Endothelial cell of umbilical vein (primary cell): ENCODE measurements at regions not wholly inside any gene's neighbourhood (a gene's known extent, or its start where the extent isn't known, plus 50 kb on each side); places are given as distances from the start of the nearest gene placed in this dataset.

Source experiments
- BruUV-seq: library from RNA; stranded (reverse); fragments of 400-500 nt; replicated peaks from 2 replicates; lab custom pipeline; 2021; lab: Mats Ljungman, UMichigan
- CTCF ChIA-PET: fragments of 300-600, 350-600 bp; sonication (Branson Sonifier 250); formaldehyde crosslinking; loops from one replicate; lab custom pipeline; 2021; ENCODE audit warnings: antibody characterized with exemption, inconsistent platforms; lab: Charles Lee
- POLR2A ChIA-PET: fragments of 300-600, 350-600 bp; sonication (Branson Sonifier 250); formaldehyde crosslinking; loops from one replicate; lab custom pipeline; 2021; ENCODE audit warnings: antibody characterized with exemption, inconsistent platforms; lab: Charles Lee
- DNase-seq: peaks from one replicate; pipeline ENCODE4 v3.0.0-alpha.2; 2011; ENCODE audit warnings: low read depth, low spot score
- FAIRE-seq: peaks from 2 replicates; lab custom pipeline; 2011; peaks lifted over from hg19 to GRCh38; lab: Jason Lieb, UNC
- H2AFZ ChIP-seq: 2 replicates; pipeline ENCODE4 v1.6.0; 2012; ENCODE audit warnings: low read depth, low read length, control low read depth, inconsistent platforms
- H3K27ac ChIP-seq: 2 replicates; pipeline ENCODE4 v1.5.1; 2011; ENCODE audit warnings: low read depth, mild to moderate bottlenecking, control low read depth, low read length, moderate library complexity; ENCODE audit not compliant: insufficient read depth
- H3K27me3 ChIP-seq, 2 experiments: 2 replicates each; pipeline versions ENCODE4 v1.6.0 to v1.6.1; 2011; ENCODE audit warnings: low read length in 2 of 2, mixed read lengths in 1 of 2; ENCODE audit not compliant: control insufficient read depth in 2 of 2, insufficient read depth in 2 of 2
- H3K36me3 ChIP-seq, 2 experiments: 2 replicates in 1 of 2; 3 replicates in 1 of 2; pipeline ENCODE4 v1.5.1; 2011; ENCODE audit warnings: low read length in 2 of 2, mild to moderate bottlenecking in 1 of 2, moderate library complexity in 1 of 2; ENCODE audit not compliant: control insufficient read depth in 2 of 2, insufficient read depth in 2 of 2; ENCODE audit errors: extremely low read depth in 1 of 2
- H3K4me1 ChIP-seq: 3 replicates; pipeline ENCODE4 v1.5.1; 2011; ENCODE audit warnings: mild to moderate bottlenecking, low read length; ENCODE audit not compliant: control insufficient read depth, insufficient read depth; ENCODE audit errors: extremely low read depth
- H3K4me2 ChIP-seq: 2 replicates; pipeline ENCODE4 v1.6.1; 2011; ENCODE audit warnings: low read length, control low read depth, mixed read lengths; ENCODE audit not compliant: insufficient read depth
- H3K4me3 ChIP-seq, 3 experiments: fragments of 200-600 bp in 1 of 3; sonication (generic), shearing (Covaris generic) in 1 of 3; replicated peaks in 1 of 3; 2 replicates each; pipeline ENCODE4 v1.5.1; 2011 to 2016; ENCODE audit warnings: control low read depth in 3 of 3, low read length in 3 of 3, mild to moderate bottlenecking in 2 of 3, inconsistent platforms in 1 of 3, low read depth in 1 of 3, moderate library complexity in 1 of 3; ENCODE audit not compliant: insufficient read depth in 1 of 3
- H3K79me2 ChIP-seq: 2 replicates; pipeline ENCODE4 v1.6.0; 2012; ENCODE audit warnings: low read length, inconsistent platforms; ENCODE audit not compliant: control insufficient read depth, insufficient read depth
- H3K9ac ChIP-seq: replicated peaks from 2 replicates; pipeline ENCODE3; 2011; ENCODE audit warnings: low read length, control low read depth; ENCODE audit not compliant: insufficient read depth; ENCODE audit errors: extremely low read depth
- H3K9me1 ChIP-seq: replicated peaks from 3 replicates; pipeline ENCODE4 v1.6.0; 2011; ENCODE audit warnings: mild to moderate bottlenecking, low read length; ENCODE audit not compliant: control insufficient read depth, insufficient read depth; ENCODE audit errors: extremely low read depth
- H3K9me3 ChIP-seq: replicated peaks from 2 replicates; pipeline ENCODE4 v1.5.1; 2012; ENCODE audit warnings: low read length, inconsistent platforms; ENCODE audit not compliant: control insufficient read depth, insufficient read depth
- H4K20me1 ChIP-seq: replicated peaks from 2 replicates; pipeline ENCODE3; 2011; ENCODE audit warnings: mild to moderate bottlenecking, low read length; ENCODE audit not compliant: control insufficient read depth, insufficient read depth; ENCODE audit errors: extremely low read depth
- EZH2 ChIP-seq: IDR thresholded peaks from 2 replicates; pipeline ENCODE4 v1.6.1; 2012; ENCODE audit warnings: borderline replicate concordance, low read depth, mild to moderate bottlenecking, moderate library complexity, low read length, inconsistent platforms; ENCODE audit not compliant: severe bottlenecking
- FOS ChIP-seq: IDR thresholded peaks from 2 replicates; pipeline ENCODE4 v1.6.1; 2011; ENCODE audit warnings: mild to moderate bottlenecking, low read length, moderate library complexity, borderline replicate concordance; ENCODE audit not compliant: insufficient read depth
- GATA2 ChIP-seq: IDR thresholded peaks from 2 replicates; pipeline ENCODE4 v1.7.0; 2011; ENCODE audit warnings: low read depth, mild to moderate bottlenecking, moderate library complexity, mixed read lengths, low read length; ENCODE audit not compliant: insufficient read length, insufficient read depth
- JUN ChIP-seq: IDR thresholded peaks from 2 replicates; pipeline ENCODE4 v1.6.1; 2011; ENCODE audit warnings: borderline replicate concordance, low read depth; ENCODE audit not compliant: insufficient read length, insufficient read depth
- MYC ChIP-seq: IDR thresholded peaks from one replicate; pipeline ENCODE4 v1.6.1; 2011; ENCODE audit warnings: mild to moderate bottlenecking, low read depth, low read length
- POLR2A ChIP-seq: IDR thresholded peaks from 2 replicates; pipeline ENCODE4 v1.6.1; 2012; ENCODE audit warnings: low read depth, mild to moderate bottlenecking, control low read depth, low read length
- POLR2AphosphoS5 ChIP-seq: IDR thresholded peaks from 2 replicates; pipeline ENCODE4 v1.6.1; 2012; ENCODE audit warnings: low read depth, mild to moderate bottlenecking, control low read depth, low read length, moderate library complexity; ENCODE audit not compliant: insufficient read depth
- dilution Hi-C: fragments of 300-500 bp; cut with MboI; formaldehyde crosslinking; loops from one replicate; pipeline ENCODE4 v1.15.0; 2019; ENCODE audit warnings: low sequenced_read_pairs; ENCODE audit not compliant: extremely low pct_ligation_motif_present
- intact Hi-C: fragments of 100-400 bp; cut with micrococcal nuclease; formaldehyde crosslinking; loops from one replicate; pipeline ENCODE4 v1.10.0; 2022
- TF ChIP-seq, protein P1 (sequence below): IDR thresholded peaks from 2 replicates; pipeline ENCODE4 v1.6.1; 2011; ENCODE audit not compliant: insufficient read depth, insufficient read length
- TF ChIP-seq, protein P2 (sequence below), 2 donors: IDR thresholded peaks; 1 replicate in 1 of 2; 2 replicates in 1 of 2; pipeline ENCODE4 v1.5.1; 2011; ENCODE audit warnings: low read length in 2 of 2, mild to moderate bottlenecking in 2 of 2, moderate library complexity in 2 of 2, control low read depth in 1 of 2, inconsistent platforms in 1 of 2, low read depth in 1 of 2; ENCODE audit not compliant: insufficient read depth in 1 of 2; ENCODE audit errors: extremely low read depth in 1 of 2

DNA sequence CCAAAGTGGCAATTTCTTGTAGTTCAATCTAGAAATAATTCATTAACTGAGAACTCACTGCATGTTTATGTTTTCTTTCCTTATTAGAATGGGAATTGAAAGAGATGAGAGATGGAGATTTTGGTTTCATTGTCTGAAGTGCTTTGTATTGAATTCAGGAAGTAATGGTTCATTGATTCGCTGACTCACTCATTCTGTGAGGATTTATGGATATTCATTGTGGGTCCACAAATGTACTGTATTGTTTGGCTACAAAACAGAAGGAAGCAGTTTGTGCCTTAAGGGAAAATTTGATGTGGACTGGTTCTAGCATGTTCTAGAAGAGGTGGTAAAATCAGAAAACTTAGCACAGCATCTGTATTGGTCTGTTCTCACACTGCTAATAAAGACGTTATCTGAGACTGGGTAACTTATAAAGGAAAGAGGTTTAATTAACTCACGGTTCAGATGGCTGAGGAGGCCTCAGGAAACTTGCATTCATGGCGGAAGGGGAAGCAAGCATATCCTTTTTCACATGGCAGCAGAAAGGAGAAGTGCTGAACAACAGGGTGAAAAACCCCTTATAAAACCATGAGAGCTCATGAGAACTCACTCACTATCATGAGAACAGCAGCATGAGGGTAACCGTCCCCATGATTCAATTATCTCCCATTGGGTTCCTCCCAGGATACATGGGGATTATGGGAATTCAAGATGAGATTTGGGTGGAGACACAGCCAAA is 132.3 kb upstream of the VCX3A start:
- no peak overlapping the region for H3K4me3 ChIP-seq
- no peak overlapping the region for H3K27ac ChIP-seq
- no TSS peak for BruUV-seq
- FAIRE-seq: no peak
- dilution Hi-C loops: no loop called here
- no peaks in the 10 kb centered on the region for H3K4me1 ChIP-seq
- no peak overlapping the region for H3K9ac ChIP-seq
- intact Hi-C loops: no loop called here
- H3K27me3 ChIP-seq: no peaks in the 10 kb centered on the region
- POLR2A ChIA-PET: no interaction called here
- H3K4me2 ChIP-seq: no peak overlapping the region
- CTCF ChIA-PET: no interaction called here
- H3K79me2 ChIP-seq: no peaks in the 10 kb centered on the region
- no peaks in the 10 kb centered on the region for H3K36me3 ChIP-seq
- no peaks in the 10 kb centered on the region for H3K9me3 ChIP-seq
- TF ChIP-seq POLR2AphosphoS5 (no peak), JUN (no peak), FOS (no peak), EZH2 (no peak), POLR2A (no peak), GATA2 (no peak), MYC (no peak)
- TF ChIP-seq, protein P1, sequence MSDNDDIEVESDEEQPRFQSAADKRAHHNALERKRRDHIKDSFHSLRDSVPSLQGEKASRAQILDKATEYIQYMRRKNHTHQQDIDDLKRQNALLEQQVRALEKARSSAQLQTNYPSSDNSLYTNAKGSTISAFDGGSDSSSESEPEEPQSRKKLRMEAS: no peak
- TF ChIP-seq, protein P2, sequence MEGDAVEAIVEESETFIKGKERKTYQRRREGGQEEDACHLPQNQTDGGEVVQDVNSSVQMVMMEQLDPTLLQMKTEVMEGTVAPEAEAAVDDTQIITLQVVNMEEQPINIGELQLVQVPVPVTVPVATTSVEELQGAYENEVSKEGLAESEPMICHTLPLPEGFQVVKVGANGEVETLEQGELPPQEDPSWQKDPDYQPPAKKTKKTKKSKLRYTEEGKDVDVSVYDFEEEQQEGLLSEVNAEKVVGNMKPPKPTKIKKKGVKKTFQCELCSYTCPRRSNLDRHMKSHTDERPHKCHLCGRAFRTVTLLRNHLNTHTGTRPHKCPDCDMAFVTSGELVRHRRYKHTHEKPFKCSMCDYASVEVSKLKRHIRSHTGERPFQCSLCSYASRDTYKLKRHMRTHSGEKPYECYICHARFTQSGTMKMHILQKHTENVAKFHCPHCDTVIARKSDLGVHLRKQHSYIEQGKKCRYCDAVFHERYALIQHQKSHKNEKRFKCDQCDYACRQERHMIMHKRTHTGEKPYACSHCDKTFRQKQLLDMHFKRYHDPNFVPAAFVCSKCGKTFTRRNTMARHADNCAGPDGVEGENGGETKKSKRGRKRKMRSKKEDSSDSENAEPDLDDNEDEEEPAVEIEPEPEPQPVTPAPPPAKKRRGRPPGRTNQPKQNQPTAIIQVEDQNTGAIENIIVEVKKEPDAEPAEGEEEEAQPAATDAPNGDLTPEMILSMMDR (IDR thresholded peaks at IDR 0.05; ENCODE audit: extremely low read depth in 1 of 2, insufficient read depth in 1 of 2, low read depth in 1 of 2, low read length in 2 of 2): no peak
- no peak overlapping the region for H2AFZ ChIP-seq
- H3K9me1 ChIP-seq: no peaks in the 10 kb centered on the region
- no peak for DNase-seq
- no peaks in the 10 kb centered on the region for H4K20me1 ChIP-seq
